Activated T-cell treated with anti-CD3 and anti-CD28 coated beads for 48 hours (primary cell): ENCODE measurements at regions not wholly inside any gene's neighbourhood (a gene's known extent, or its start where the extent isn't known, plus 50 kb on each side); places are given as distances from the start of the nearest gene placed in this dataset.

Experiments
- DNase-seq: peaks from one replicate; pipeline ENCODE4 v3.0.0-alpha.2; 2020; ENCODE audit warnings: low read depth

GRCh38 chr12:98146487-98146886 is 368.9 kb upstream of the TMPO start:
- no peak for DNase-seq

DNA sequence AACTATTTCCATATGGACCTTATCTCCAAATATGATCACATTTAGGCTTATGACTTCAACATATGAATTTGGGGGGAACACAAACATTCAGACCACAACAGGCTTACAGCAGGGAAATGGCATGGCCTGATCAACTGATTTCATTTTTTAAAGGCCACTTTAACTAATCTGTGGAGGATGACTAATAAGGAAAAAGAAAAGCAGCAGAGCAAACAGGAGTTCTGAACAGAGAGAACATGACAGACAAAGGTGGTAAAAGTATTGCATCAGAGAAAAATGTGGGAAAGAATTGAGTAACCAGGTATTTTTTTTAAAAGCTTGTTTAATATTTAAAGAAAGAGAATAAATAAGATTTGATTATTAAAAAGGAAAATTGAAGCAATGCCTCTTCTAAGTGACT is 366.1 kb upstream of the TMPO start:
- DNase-seq, result no peak

DNA sequence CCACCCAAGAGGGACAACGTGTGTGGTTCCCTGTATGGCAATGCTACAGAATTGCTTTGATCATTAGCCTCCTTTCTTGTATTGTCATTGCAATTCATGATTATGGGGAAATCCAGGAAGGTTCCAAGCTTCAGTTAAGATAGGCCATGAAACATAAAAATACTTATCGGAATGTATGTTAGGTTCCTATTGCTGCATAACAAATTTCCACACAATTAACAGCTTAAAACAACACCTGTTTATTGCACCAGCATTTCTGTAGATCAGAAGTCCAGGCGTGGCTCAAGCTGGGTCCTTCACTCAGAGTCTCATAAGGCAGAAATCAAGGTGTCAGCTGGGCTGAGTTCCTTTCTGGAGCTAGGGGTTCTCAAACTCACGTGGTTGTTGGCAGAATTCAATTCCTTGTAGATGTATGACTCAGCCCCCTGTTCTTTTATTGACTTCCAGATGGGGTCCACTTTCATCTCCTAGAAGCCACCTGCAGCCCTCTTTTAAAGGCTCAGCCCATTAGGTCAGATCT is 365.6 kb upstream of the TMPO start:
- no peak for DNase-seq

DNA sequence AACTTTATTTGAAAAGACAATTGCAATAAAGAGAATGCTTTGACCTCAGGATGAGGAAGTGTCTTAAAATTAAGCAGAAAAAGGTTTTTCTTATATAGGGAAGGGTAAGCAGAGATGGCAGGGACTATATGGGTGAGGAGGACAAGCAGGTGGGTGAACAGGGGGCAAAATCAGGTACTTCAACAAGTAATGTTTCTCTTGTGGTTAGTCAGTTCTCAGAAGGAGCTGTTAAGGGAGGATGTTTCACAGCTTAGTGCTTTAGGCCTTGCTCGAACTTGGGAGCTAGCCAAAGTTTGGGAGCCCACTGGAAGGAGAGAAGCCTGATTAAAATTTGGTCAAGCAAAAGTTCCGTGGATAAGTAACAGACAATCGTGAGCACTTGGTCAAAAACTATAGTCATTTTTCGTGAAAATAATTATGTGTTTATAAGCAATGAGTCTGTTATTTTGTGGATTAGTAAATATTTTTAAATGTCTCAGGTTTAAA is 364.2 kb upstream of the TMPO start:
- no peak for DNase-seq

DNA sequence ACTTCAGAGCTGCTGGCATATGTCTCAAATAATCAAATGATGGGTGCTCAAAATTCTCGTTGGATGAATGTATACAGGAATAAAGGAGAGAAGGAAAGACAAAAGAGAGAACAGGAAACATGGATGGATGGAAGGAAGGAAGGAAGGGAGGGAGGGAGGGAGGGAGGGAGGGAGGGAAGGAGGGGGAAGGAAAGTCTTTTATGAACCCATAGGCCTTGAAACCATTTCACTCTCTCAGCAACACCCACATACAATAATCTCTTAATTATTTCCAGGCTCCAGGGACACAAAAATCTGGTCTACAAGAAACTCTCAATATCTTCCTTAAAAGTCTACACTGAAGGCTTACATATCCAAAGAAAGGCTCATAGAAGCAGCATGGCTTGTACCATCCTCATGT is 363.4 kb upstream of the TMPO start:
- no peak for DNase-seq

- DNase-seq, result no peak
These were observed 360.5 kb upstream of the TMPO start for GRCh38 chr12:98154850-98155249.

- DNase-seq, result no peak
These were observed 358.7 kb upstream of the TMPO start for GRCh38 chr12:98156697-98157096.

DNA sequence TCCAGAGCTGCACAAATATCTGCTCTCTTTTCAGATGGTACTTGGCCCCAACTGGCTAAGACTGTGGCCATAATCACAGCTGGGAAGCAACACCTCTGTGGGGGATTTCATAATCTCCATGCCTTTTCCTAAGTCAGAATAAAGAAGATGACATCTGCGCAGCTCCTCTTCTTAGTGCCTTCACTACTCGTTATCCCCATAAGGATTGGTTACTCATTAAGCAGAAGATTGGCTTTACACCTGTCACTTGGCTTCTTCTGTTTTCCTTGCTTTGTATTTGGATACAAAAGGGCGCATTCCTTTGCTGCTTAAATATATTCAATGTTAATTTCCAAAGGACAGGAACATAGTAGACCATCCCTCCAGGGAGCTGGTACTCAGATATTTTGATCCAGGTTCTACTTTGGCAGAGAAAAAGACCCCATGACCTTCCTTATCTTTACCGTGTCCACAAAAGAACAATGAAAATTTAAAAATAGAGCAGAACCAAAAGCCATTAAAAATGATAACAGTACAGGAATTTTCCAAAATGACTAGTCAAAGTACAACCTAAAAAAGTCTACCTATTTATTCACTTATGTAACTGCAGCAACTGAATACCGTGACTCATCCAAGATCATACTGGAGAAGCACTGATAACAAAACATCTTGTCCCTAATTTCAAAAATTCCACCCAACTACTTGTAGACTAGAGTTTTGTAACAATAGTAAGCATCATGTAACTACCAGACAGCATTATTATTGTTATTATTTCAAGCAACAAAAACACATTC is 352.3 kb upstream of the TMPO start:
- DNase-seq, result no peak

DNA sequence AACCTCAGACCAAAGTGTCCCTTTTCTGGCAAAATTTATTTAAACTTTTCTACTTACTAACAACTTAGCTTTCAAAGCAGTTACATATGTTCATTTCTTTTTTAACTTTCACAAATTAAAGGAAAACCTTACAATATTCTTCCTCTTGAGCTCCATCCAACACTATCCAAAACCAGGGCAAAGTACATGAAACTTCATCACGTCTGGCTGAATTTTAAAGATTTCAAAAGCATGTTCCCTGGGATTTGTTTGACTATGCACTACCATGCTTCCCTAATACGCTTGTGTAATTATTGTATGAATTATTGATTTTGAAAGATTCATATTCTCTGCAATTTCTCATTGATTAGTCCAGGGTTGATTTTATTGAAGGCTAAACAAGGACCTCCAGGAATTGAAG is 343.1 kb upstream of the TMPO start:
- DNase-seq, result no peak

DNA sequence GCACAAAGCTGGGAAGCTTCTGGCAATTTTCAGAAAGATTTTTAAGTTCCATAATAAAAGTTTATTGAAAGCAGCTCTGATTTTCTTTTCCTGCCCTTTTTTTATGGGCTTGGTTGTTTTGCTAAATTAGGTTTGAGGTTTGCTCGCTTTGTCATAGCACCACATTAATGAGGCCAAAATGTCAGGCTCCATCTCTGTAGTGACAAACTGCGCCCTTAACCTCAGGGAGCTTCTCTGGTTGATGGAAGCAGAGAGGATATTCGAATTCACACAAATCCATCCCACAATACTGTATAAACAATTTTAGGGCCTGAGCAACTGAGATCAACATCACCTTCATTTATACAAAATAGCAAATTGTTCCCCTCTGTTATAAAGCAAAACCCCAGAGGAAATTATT is 342.6 kb upstream of the TMPO start:
- DNase-seq, result no peak

DNA sequence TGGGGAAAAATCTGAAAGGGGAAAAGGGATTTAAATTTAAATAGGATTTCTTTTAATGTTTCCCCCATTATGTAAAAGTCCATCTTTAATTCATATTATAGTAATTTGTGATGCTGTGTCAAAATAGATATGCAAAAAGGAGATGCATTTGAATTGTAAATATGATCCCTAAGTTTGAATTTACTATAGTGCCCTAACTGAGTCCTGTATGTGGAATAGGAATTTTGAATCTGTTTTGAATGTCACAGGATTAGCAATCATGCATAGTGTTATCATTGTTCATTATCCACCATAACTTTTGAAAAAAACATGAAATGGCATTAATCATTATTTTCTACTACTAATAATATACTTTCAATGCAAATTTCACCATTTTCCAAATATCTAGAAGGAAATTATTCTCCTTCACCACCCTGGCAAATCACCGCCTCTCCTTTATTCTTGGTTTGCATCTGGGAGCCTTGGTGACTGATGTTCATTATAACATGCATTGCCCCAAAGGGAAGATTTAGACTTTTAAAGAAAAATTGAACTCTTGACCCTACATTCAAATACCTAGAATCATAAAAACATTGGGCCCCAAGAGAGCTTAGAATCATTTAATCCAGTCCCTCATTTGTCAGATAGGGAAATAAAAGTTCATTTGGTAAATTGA is 341.5 kb upstream of the TMPO start:
- DNase-seq, result no peak

DNA sequence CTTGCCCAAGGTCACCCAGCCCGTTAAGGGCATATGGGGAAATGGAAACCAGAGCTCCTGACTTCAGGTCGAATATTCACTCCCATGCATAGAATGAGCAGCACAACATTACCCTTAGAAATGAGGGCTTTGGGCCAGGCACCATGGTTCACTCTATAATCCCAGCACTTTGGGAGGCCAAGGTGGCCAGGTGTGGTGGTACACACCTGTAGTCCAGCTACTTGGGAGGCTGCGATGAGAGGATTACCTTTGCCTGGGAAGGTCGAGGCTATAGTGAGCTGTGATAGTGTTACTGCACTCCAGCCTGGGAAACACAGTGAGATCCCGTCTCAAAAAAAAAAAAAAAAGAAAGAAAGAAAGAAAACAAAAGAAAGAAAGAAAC is 341.0 kb upstream of the TMPO start:
- no peak for DNase-seq

DNA sequence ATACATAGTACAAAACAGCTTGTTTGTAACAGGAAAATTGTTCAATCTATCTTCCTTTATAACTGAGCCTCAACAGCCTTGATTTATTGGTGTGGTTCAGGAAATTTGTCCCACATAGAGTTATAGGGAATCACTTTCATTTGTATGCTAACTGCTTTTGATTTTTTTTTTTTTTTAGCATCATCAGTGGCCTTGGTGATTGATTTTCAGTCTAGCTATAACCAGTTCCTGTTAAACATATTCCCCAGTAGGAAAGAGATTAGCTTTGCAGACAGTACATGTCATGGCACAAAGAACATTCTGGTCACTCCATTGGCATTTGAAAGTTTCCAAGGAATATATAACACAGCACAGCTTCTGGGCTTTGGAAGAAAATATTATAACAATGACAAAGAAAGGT is 337.3 kb upstream of the TMPO start:
- no peak for DNase-seq

DNA sequence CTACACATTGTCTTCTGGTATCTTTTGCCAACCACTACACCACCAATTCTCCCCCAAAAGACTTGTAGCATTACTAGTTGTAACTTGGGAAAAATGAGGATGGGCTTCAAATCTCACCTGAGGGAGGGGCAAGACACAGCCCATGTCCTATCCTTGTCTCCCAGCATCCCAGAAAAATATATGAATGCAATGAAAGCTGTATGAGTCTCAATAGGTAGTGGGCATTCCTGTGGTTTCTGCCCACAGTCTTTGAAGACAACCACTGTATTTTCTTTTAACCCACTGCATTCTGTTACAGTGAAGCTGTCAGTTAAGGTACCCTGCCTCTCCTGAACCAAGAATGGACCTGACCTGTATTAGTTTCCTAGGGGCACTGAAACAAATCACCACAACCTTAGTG is 336.2 kb upstream of the TMPO start:
- no peak for DNase-seq

- no peak for DNase-seq
These were observed 334.8 kb upstream of the TMPO start for GRCh38 chr12:98180603-98181002.

- DNase-seq, result no peak
These were observed 332.6 kb upstream of the TMPO start for GRCh38 chr12:98182821-98183220.

DNA sequence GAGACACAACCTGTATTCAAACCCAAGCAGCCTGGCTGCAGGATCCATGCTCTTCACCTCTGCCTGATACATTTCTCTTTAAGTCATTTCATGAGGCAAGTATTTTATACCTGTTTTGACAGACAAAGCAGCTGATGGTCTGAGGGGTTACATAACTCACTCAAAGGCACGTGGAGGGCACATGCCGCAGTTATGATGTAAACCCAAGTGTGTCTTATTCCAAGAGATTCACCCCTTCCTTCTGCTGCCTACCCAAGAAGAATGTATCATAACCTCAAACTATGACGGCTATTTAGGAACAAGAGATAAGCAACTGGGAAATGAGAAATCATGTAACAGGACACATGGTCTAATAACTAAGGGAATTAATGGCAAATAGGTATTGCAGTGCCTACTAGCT is 329.8 kb upstream of the TMPO start:
- no peak for DNase-seq

GRCh38 chr12:98188650-98189077 is 326.7 kb upstream of the TMPO start:
- DNase-seq, result no peak

GRCh38 chr12:98194591-98194990 is 320.8 kb upstream of the TMPO start:
- no peak for DNase-seq

GRCh38 chr12:98198261-98198982 is 317.0 kb upstream of the TMPO start:
- no peak for DNase-seq

- DNase-seq, result no peak
These were observed 306.6 kb upstream of the TMPO start for GRCh38 chr12:98208816-98209215.

DNA sequence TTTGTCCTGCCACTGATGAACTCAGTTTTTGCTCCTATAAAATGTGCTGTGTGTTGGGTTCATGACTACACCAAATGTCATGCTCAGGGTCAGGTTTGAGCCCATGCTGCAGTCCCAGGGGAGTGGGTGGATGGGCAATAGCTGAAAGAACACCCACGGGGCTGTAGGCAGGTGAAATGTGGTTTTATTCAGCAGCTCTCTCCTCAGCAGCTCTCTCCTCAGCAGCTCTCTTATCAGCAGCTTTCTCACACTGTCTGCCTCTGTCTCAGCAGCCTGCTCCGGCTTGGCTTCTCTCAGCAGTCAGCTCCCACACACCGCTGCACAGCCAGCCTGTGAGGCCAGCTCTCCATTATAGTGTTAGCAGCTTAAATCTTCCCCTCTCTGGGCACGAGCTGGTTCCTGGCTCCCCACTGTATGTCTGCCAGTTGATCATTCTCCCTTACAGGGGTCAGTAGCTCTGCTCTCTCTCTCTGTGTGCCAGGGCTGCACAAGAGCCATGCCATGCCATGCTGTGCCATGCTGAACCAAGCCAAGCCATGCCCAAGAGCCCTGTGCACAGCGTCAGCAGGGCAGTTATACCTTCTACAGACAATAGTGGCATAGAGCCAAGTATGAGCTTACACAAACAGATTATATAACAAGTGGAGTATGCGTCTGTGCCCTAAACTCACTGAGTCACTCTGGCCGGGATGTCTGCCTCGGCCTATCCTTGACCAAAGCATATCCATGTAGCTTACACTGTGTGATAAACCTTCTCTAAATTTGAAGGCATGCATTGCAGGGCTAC is 303.3 kb upstream of the TMPO start:
- no peak for DNase-seq
